ENCODE measurements at regions not wholly inside any gene's neighbourhood (a gene's known extent, or its start where the extent isn't known, plus 50 kb on each side); places are given as distances from the start of the nearest gene placed in this dataset.

GRCh38 chr16:22424161-22424937 lies 49.9 kb upstream of the CDR2 start:
- Mint-ChIP-seq H3K4me1 (ENCODE audit: low read depth) (peaks cover 5% of the 10 kb centered on the region), H3K9me3 (no peaks in the 10 kb centered on the region), H3K4me3 (no peak overlapping the region), H3K27me3 (no peaks in the 10 kb centered on the region), H3K27ac (peak overlapping the region; percentile 4), H3K36me3 (ENCODE audit: low read depth) (peaks cover 76% of the 10 kb centered on the region)
- DNase-seq (no peak), ATAC-seq (ENCODE audit: poor library complexity) (no peak)
- intact Hi-C loops (cut with DNase I, micrococcal nuclease): loop anchor here in 1 of 2 experiments (5.0 to 10.0 kb wide), 2 partner anchors 50 to 97 kb away; partner anchors contain the start of gene CDR2
- Histone ChIP-seq H3K27ac (ENCODE audit: low read depth in 1 of 2, low read length in 2 of 2) (no peak overlapping the region), H3K36me3 (ENCODE audit: insufficient read depth, low read length) (peaks cover 34% of the 10 kb centered on the region), H3K27me3 (ENCODE audit: control insufficient read depth in 1 of 2, insufficient read depth in 2 of 2, low read length in 2 of 2) (no peaks in the 10 kb centered on the region), H3K9me3 (ENCODE audit: control insufficient read depth in 1 of 2, insufficient read depth in 1 of 2, low read length in 2 of 2) (no peaks in the 10 kb centered on the region), H3K4me1 (ENCODE audit: insufficient read depth, low read length) (no peaks in the 10 kb centered on the region), H3K4me3 (ENCODE audit: low read length) (no peak overlapping the region)
- CTCF ChIA-PET: no interaction called here
- TF ChIP-seq, protein P1, sequence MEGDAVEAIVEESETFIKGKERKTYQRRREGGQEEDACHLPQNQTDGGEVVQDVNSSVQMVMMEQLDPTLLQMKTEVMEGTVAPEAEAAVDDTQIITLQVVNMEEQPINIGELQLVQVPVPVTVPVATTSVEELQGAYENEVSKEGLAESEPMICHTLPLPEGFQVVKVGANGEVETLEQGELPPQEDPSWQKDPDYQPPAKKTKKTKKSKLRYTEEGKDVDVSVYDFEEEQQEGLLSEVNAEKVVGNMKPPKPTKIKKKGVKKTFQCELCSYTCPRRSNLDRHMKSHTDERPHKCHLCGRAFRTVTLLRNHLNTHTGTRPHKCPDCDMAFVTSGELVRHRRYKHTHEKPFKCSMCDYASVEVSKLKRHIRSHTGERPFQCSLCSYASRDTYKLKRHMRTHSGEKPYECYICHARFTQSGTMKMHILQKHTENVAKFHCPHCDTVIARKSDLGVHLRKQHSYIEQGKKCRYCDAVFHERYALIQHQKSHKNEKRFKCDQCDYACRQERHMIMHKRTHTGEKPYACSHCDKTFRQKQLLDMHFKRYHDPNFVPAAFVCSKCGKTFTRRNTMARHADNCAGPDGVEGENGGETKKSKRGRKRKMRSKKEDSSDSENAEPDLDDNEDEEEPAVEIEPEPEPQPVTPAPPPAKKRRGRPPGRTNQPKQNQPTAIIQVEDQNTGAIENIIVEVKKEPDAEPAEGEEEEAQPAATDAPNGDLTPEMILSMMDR (IDR thresholded peaks at IDR 0.05): no peak
- POLR2A ChIA-PET: no interaction called here
